Memory B cell (primary cell): ENCODE measurements at regions not wholly inside any gene's neighbourhood (a gene's known extent, or its start where the extent isn't known, plus 50 kb on each side); places are given as distances from the start of the nearest gene placed in this dataset.
"Not testable (repeated sequence)": the region's sequence is repeated elsewhere in the genome, so short reads cannot be mapped to it uniquely, and the experiment has no call there.

ENCODE experiments used
- ATAC-seq: fragments of 150-1000 bp; cut with Tn5 transposase; 2 replicates; pipeline ENCODE4 v1.10.0; 2021; ENCODE audit warnings: low read depth, mild to moderate bottlenecking, moderate library complexity
- DNase-seq, 2 donors: peaks; one replicate each; pipeline ENCODE4 v3.0.0; 2022; ENCODE audit warnings: low spot score in 2 of 2
- H3K27ac Mint-ChIP-seq: one replicate; pipeline ENCODE4 v1.8.0; 2022; ENCODE audit warnings: mild to moderate bottlenecking, moderate library complexity, mixed read lengths
- H3K27me3 Mint-ChIP-seq: one replicate; pipeline ENCODE4 v1.8.0; 2022; ENCODE audit warnings: mixed read lengths
- H3K36me3 Mint-ChIP-seq: one replicate; pipeline ENCODE4 v1.8.0; 2022; ENCODE audit warnings: mild to moderate bottlenecking, mixed read lengths
- H3K4me1 Mint-ChIP-seq: one replicate; pipeline ENCODE4 v1.8.0; 2022; ENCODE audit warnings: mixed read lengths
- H3K4me3 Mint-ChIP-seq: one replicate; pipeline ENCODE4 v1.8.0; 2022; ENCODE audit warnings: mild to moderate bottlenecking, moderate library complexity, mixed read lengths
- H3K9me3 Mint-ChIP-seq: one replicate; pipeline ENCODE4 v1.8.0; 2022; ENCODE audit warnings: mixed read lengths

DNA sequence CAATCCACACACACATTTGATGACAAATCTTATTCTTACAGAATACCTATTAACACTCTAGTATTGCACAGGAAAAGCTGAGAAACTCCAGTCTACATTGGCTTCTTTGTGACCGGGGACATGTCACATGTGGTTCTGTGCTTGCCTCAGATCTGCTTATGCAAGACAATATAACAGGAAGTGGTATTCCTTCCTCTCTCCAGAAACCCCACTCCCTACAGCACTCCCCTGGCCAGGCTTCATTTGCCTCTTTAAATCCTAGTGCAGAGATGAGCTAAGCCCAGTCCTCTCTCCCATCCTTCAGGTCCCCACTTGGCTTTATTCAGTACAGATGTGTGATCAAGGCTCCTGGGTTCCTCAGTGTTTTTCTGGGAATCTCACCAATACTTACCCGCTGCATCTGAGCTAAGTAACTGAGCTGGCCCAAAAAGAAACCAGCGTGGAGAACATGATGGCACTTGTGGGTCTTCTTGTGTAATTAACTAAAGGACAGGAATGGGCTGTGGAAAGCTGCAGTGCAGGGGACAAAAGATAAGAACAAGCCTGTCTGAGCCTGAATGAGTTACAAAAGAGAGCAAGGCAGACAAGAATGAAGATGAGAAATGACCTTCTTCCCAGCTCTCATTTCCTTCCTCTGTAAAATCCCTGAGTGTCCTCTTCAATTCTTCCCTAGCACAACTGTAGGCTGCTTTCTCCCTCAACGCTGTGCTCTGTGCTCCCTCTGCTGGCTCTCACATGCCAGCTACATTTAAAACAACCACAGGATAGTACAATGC lies 105.6 kb downstream of the HNRNPD start:
- Mint-ChIP-seq H3K36me3 (no peaks in the 10 kb centered on the region), H3K4me1 (peaks cover 15% of the 10 kb centered on the region), H3K27ac (no peak overlapping the region), H3K9me3 (no peaks in the 10 kb centered on the region), H3K27me3 (peaks cover 9% of the 10 kb centered on the region), H3K4me3 (no peak overlapping the region)
- peak in 1 of 2 donors; percentile 19 for DNase-seq
- ATAC-seq, result peak; percentile 87

DNA sequence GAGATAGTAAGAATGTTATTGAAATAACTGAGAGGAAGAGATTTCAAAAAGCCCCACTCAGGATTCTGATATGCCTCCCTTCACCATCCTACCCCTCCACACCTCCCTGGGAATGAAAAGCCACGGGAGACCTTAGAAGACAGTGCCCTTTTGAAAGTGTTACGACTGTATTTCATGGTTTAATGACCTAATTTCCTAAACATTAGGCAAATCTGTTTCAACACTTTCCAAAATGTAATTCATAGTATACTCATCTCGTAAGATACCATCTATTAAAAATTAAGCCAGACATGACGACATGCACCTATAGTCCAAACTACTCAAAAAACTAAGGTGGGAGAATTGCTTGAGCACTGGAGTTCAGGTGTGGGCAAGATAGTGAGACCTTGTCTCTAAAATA lies 106.3 kb downstream of the HNRNPD start:
- no peaks in the 10 kb centered on the region for H3K9me3 Mint-ChIP-seq
- no peak for ATAC-seq
- no peaks in the 10 kb centered on the region for H3K36me3 Mint-ChIP-seq
- no peak for DNase-seq
- H3K4me1 Mint-ChIP-seq, result peaks cover 9% of the 10 kb centered on the region
- H3K4me3 Mint-ChIP-seq, result no peak overlapping the region
- no peak overlapping the region for H3K27ac Mint-ChIP-seq
- peaks cover 9% of the 10 kb centered on the region for H3K27me3 Mint-ChIP-seq

DNA sequence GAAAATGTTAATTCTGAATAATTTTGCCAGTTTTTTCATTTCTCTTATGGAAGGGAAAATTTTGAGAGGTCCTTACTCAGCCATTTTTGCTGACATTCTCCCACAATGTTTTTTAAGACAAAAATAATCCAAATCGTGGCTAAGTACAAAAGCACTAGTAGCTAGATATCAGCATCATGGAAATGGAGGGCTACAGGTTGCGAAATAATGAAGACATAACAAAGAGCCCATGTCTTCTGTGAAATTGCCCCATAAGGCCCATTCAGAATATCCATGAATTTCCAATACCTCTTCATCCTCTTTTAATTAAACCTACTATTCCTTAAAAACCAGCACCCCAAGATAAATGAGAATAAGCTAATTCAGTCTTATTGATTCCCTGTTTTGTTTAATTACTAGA lies 107.4 kb downstream of the HNRNPD start:
- peaks cover 9% of the 10 kb centered on the region for H3K4me1 Mint-ChIP-seq
- no peak overlapping the region for H3K27ac Mint-ChIP-seq

DNA sequence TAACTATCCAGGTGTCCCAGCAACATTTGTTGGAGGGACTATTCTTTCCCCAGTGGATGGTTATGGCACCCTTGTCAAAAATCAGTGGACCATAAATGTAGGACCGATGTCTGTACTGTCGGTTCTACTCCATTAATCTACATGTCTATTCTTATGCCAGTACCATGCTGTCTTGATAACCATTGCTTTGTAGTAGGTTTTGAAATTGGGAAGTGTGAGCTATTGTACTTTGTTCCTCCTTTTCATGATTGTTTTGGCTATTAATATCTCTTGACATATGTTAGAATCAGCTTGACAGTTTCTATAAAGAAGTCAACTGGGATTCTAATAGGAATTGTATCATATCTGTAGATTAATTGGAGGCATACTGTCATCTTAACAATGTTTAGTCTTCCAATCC lies 112.7 kb downstream of the HNRNPD start:
- H3K27ac Mint-ChIP-seq, result no peak overlapping the region
- H3K27me3 Mint-ChIP-seq, result no peaks in the 10 kb centered on the region
- ATAC-seq, result peak; percentile 69
- H3K36me3 Mint-ChIP-seq, result no peaks in the 10 kb centered on the region
- no peak for DNase-seq
- H3K4me3 Mint-ChIP-seq, result no peak overlapping the region
- no peaks in the 10 kb centered on the region for H3K9me3 Mint-ChIP-seq
- peaks cover 22% of the 10 kb centered on the region for H3K4me1 Mint-ChIP-seq

More for the DNA sequence above, 107.4 kb downstream of the HNRNPD start:
- H3K36me3 Mint-ChIP-seq, result no peaks in the 10 kb centered on the region
- no peak for DNase-seq
- H3K27me3 Mint-ChIP-seq, result peaks cover 9% of the 10 kb centered on the region
- no peak overlapping the region for H3K4me3 Mint-ChIP-seq
- no peak for ATAC-seq
- H3K9me3 Mint-ChIP-seq, result no peaks in the 10 kb centered on the region

DNA sequence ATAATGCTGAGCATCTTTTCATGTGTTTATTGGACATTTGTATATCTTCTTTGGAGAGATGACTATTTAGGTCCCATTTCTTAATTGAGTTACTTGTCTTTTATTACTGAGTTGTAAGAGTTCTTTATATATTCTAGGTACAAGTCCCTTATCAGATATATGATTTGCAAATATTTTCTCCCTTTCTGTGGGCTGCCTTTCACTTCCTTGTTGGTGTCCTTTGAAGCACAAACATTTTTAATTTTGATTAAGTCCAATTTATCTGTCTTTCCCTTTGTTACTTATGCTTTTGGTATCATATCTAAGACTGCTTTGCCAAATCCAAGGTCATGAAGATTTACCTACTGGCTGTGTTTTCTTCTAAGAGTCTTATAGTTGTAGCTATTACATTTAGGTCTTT lies 113.2 kb downstream of the HNRNPD start:
- ATAC-seq (peak; percentile 36), DNase-seq (no peak)
- H3K4me3 Mint-ChIP-seq, result no peak overlapping the region
- no peaks in the 10 kb centered on the region for H3K27me3 Mint-ChIP-seq
- H3K4me1 Mint-ChIP-seq, result peaks cover 22% of the 10 kb centered on the region
- no peaks in the 10 kb centered on the region for H3K36me3 Mint-ChIP-seq
- no peak overlapping the region for H3K27ac Mint-ChIP-seq
- H3K9me3 Mint-ChIP-seq, result no peaks in the 10 kb centered on the region

DNA sequence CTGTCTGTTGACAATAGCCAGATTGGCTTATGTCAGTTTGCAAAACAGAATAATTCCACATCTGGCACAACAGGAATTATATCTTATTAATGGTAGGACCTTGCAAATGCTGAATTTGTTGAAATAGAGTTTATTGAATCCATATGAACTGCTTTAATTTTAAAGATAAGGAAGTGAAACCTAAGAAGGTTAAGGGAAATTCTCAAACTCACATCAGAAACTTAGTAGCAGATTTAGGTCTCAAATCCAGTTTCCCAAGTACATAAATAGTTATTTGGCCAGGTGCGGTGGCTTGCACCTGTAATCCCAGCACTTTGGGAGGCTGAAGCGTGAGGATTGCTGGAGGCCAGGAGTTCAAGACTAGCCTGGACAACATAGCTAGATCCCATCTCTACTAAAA lies 117.1 kb downstream of the HNRNPD start:
- ATAC-seq (peak; percentile 74), DNase-seq (peak in 1 of 2 donors; percentile 5)
- Mint-ChIP-seq H3K9me3 (no peaks in the 10 kb centered on the region), H3K27ac (peak overlapping the region; percentile 53), H3K4me1 (peaks cover 22% of the 10 kb centered on the region), H3K4me3 (no peak overlapping the region), H3K36me3 (no peaks in the 10 kb centered on the region), H3K27me3 (no peaks in the 10 kb centered on the region)

DNA sequence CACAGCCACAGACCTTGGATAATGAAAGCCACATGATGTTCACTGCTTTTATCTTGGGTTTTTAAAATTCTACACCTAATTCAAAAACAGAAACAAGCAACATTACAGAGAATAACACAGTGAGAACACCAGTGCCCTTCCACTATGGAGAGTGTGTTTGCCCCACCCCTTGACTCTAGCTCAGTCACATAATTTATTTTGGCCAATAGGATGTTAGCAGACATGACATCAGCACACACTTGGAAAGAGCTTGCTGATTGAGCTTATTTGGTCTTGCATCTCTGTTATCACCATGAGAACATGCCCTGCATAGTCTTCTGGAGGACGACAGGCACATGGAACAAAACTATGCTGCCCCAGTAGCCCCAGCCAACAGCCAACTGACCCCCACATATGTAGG lies 118.1 kb downstream of the HNRNPD start:
- Mint-ChIP-seq H3K36me3 (no peaks in the 10 kb centered on the region), H3K4me3 (no peak overlapping the region), H3K4me1 (peaks cover 16% of the 10 kb centered on the region), H3K27ac (no peak overlapping the region), H3K27me3 (no peaks in the 10 kb centered on the region), H3K9me3 (peaks cover 3% of the 10 kb centered on the region)
- ATAC-seq, result no peak
- DNase-seq, result no peak

DNA sequence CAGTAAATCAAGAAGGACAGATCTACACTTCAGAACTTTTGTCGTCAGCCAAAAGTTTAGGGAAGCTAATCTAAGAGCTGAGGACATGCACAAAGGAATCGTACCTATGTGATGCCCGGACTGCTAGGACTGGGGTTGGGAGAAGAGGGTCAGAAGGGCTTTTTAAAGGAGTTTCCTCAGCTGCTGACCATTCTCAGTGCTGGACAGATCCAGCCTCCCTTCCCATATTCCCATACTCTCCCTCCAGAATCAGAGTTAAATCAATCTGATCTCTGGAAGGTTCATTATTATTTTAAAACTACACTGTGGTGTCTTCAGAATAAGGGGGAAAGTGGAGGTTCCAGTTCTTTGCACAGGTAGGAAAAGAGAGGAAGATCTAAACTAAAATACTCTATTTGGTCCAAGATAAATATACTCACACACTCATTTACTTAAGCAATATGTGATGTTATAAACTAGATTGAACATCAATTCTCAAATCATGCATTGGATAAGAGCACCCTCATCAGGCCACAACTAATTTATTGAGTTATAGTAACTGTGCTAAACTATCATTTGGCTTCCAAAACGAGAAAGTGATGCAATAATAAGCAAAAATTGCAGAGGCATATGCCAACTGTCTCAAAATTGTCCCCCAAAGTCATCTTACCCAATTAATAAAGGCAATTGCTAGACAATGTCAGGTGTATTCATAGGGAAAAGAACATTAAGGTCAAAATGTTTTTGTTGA lies 124.7 kb downstream of the HNRNPD start:
- DNase-seq (no peak), ATAC-seq (no peak)
- H3K27me3 Mint-ChIP-seq, result peaks cover 2% of the 10 kb centered on the region
- H3K27ac Mint-ChIP-seq, result no peak overlapping the region
- no peaks in the 10 kb centered on the region for H3K4me1 Mint-ChIP-seq
- peaks cover 3% of the 10 kb centered on the region for H3K9me3 Mint-ChIP-seq
- H3K36me3 Mint-ChIP-seq, result no peaks in the 10 kb centered on the region
- no peak overlapping the region for H3K4me3 Mint-ChIP-seq

DNA sequence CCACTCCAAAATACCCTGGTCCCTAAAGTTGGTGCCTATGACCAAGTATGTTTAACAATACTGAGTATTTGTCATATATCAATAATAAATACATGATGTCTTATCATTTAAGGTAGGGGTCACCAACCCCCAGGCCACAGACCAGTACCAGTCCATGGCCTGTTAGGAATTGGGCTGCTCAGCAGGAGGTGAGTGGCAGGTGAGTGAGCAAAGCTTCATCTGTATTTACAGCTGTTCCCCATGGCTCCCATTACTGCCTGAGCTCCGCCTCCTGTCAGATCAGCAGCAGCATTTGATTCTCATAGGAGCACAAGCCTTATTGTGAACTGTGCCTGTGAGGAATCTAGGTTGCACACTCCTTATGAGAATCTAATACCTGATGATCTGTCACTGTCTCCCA lies 126.2 kb downstream of the HNRNPD start:
- no peak overlapping the region for H3K27ac Mint-ChIP-seq
- H3K4me3 Mint-ChIP-seq, result no peak overlapping the region
- peaks cover 2% of the 10 kb centered on the region for H3K27me3 Mint-ChIP-seq

DNA sequence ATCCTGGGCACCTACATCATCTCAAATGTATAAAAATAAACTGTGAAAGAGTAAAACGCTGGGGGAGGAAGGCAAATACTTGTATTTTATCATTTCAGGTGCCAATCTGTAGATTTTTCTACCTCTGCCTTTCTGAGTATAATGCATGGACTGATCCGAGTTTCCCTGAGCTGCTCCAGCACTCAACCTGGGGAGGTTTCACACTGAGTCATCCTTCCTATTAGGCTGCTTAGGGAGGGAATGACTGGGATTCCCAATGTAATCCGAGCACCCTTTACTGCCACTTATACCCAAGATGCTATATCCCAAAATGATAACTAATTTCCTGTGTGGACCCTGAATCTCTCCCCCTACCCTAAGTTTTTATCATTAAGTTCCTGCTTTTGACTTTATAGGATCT lies 126.6 kb downstream of the HNRNPD start:
- no peak overlapping the region for H3K27ac Mint-ChIP-seq
- no peak overlapping the region for H3K4me3 Mint-ChIP-seq
- H3K4me1 Mint-ChIP-seq, result no peaks in the 10 kb centered on the region
- H3K27me3 Mint-ChIP-seq, result peaks cover 2% of the 10 kb centered on the region
- no peak for DNase-seq
- H3K9me3 Mint-ChIP-seq, result peaks cover 3% of the 10 kb centered on the region
- ATAC-seq, result no peak
- H3K36me3 Mint-ChIP-seq, result no peaks in the 10 kb centered on the region

More for the DNA sequence above, 126.2 kb downstream of the HNRNPD start:
- peaks cover 3% of the 10 kb centered on the region for H3K9me3 Mint-ChIP-seq
- no peaks in the 10 kb centered on the region for H3K36me3 Mint-ChIP-seq
- DNase-seq, result no peak
- H3K4me1 Mint-ChIP-seq, result no peaks in the 10 kb centered on the region
- ATAC-seq, result no peak

DNA sequence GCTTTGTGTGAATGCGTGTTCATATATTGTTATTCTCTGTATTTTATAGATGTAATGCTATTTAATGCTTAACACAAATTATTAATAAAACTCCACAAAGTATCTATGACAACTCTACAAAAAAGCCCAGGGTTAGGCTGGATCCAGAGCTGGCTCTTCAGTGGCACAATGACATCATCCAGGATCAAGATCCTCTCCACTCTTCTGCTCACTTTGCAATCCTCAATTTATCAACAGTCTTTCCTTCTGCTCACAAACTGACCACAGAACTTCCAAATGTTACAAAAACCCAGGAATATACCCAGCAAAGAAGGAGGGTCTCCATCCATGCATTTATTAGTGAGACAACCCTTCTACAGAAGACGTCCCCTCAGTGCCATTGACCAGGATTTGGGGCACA lies 132.3 kb downstream of the HNRNPD start:
- DNase-seq (no peak), ATAC-seq (no peak)
- no peak overlapping the region for H3K27ac Mint-ChIP-seq
- peaks cover under 1% of the 10 kb centered on the region for H3K36me3 Mint-ChIP-seq
- peaks cover 6% of the 10 kb centered on the region for H3K9me3 Mint-ChIP-seq
- peaks cover 2% of the 10 kb centered on the region for H3K4me1 Mint-ChIP-seq
- no peak overlapping the region for H3K4me3 Mint-ChIP-seq
- peaks cover 9% of the 10 kb centered on the region for H3K27me3 Mint-ChIP-seq

DNA sequence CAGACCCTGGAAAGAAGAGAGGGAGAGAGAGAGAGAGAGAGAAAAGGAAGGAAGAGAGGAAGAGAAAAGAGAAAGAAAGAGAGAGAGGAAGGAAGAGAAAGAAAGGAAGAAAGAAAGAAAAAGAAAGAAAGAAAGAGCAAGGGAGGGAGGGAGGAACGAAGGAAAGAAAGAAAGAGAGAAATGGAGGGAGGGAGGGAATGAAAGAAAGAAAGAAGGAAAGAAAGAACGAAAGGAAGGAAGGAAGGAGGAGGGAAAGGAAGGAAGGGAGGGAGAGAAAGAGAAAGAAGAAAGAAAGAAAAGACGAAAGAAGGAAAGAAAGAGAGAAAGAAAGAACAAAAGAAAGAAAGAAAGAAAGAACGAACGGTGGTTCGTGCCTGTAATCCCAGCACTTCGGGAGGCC lies 133.4 kb downstream of the HNRNPD start:
- no peak for ATAC-seq
- Mint-ChIP-seq H3K36me3 (peaks cover 2% of the 10 kb centered on the region), H3K27ac (no peak overlapping the region), H3K27me3 (peaks cover 9% of the 10 kb centered on the region), H3K4me3 (no peak overlapping the region), H3K4me1 (peaks cover 2% of the 10 kb centered on the region), H3K9me3 (peaks cover 7% of the 10 kb centered on the region)
- no peak for DNase-seq

DNA sequence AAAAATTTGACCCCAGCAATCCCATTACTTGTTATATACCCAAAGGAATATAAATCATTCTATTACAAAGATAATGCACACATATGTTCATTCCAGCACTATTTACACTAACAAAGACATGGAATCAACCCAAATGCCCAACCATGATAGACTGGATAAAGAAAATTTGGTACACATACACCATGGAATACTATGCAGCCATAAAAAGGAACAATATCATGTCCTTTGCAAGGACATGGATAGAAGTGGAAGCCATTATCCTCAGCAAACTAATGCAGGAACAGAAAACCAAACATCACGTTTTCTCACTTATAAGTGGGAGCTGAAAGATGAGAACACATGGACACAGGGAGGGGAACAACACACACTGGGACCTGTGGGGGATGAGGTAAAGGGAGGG lies 136.6 kb downstream of the HNRNPD start:
- not testable (repeated sequence) for H3K27ac Mint-ChIP-seq, DNase-seq, ATAC-seq, H3K36me3 Mint-ChIP-seq, H3K4me3 Mint-ChIP-seq, H3K4me1 Mint-ChIP-seq, H3K27me3 Mint-ChIP-seq, H3K9me3 Mint-ChIP-seq

DNA sequence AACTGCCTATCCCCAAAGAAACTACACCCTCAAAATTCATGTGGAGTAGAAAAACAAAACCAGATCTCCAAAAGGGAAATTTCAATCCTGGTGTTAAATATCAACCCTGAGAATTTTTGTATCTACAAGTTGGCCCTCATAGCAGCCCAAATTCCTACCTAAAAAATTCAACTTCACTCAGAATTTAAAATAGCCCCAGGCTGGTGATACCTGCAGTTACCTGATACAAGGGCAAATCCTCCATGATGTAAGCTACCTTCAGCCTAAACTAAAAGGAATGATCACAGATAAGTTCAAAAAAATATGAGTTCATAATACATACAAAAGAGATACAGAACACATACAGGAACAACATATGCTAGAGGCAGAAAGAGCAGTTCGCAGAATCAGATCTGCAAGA lies 138.4 kb downstream of the HNRNPD start:
- Mint-ChIP-seq H3K27me3 (peaks cover 10% of the 10 kb centered on the region), H3K4me3 (no peak overlapping the region), H3K9me3 (peaks cover 7% of the 10 kb centered on the region), H3K27ac (no peak overlapping the region), H3K36me3 (peaks cover 2% of the 10 kb centered on the region), H3K4me1 (peaks cover 2% of the 10 kb centered on the region)
- ATAC-seq (no peak), DNase-seq (no peak)
